GM23248 (cell line): ENCODE measurements at regions not wholly inside any gene's neighbourhood (a gene's known extent, or its start where the extent isn't known, plus 50 kb on each side); places are given as distances from the start of the nearest gene placed in this dataset.

Source experiments
- DNase-seq: peaks from one replicate; pipeline ENCODE4 v3.0.0-alpha.2; 2015
- H2AFZ ChIP-seq: fragments of 200-600 bp; sonication (generic); 2 replicates; pipeline ENCODE4 v1.6.1; 2016; ENCODE audit warnings: antibody characterized with exemption
- H3F3A ChIP-seq: fragments of 200-600 bp; sonication (generic); 2 replicates; pipeline ENCODE4 v1.6.1; 2016; ENCODE audit warnings: mild to moderate bottlenecking, antibody characterized with exemption, mixed run types; ENCODE audit not compliant: insufficient read depth
- H3K27ac ChIP-seq: fragments of 200-600 bp; sonication (generic); 2 replicates; pipeline ENCODE4 v1.5.1; 2016; ENCODE audit warnings: mild to moderate bottlenecking
- H3K27me3 ChIP-seq: fragments of 200-600 bp; sonication (generic); replicated peaks from 2 replicates; pipeline ENCODE4 v1.6.1; 2016; ENCODE audit warnings: mild to moderate bottlenecking; ENCODE audit not compliant: insufficient read depth
- H3K36me3 ChIP-seq: fragments of 200-600 bp; sonication (generic); 2 replicates; pipeline ENCODE4 v1.6.1; 2016; ENCODE audit warnings: low read depth, mild to moderate bottlenecking
- H3K4me1 ChIP-seq: fragments of 200-600 bp; sonication (generic); 2 replicates; pipeline ENCODE4 v1.6.1; 2016; ENCODE audit warnings: mild to moderate bottlenecking; ENCODE audit not compliant: insufficient read depth
- H3K4me2 ChIP-seq: fragments of 200-600 bp; sonication (generic); one replicate; pipeline ENCODE4 v1.6.1; 2016; ENCODE audit warnings: mild to moderate bottlenecking; ENCODE audit not compliant: unreplicated experiment
- H3K4me3 ChIP-seq: fragments of 200-600 bp; sonication (generic); 2 replicates; pipeline ENCODE4 v1.5.1; 2016; ENCODE audit warnings: mild to moderate bottlenecking
- H3K79me2 ChIP-seq: fragments of 200-600 bp; sonication (generic); 2 replicates; pipeline ENCODE4 v1.6.1; 2016; ENCODE audit warnings: mild to moderate bottlenecking; ENCODE audit not compliant: insufficient read depth
- H3K9ac ChIP-seq: fragments of 200-600 bp; sonication (generic); 2 replicates; pipeline ENCODE4 v1.6.1; 2016; ENCODE audit warnings: mild to moderate bottlenecking
- H3K9me2 ChIP-seq: fragments of 200-600 bp; sonication (generic); 2 replicates; pipeline ENCODE4 v1.6.1; 2016; ENCODE audit warnings: mixed run types, mild to moderate bottlenecking, moderate library complexity; ENCODE audit not compliant: insufficient read depth
- H3K9me3 ChIP-seq: fragments of 200-600 bp; sonication (generic); one replicate; pipeline ENCODE4 v1.6.1; 2017; ENCODE audit warnings: low read depth
- H4K20me1 ChIP-seq: fragments of 200-600 bp; sonication (generic); 2 replicates; pipeline ENCODE4 v1.6.0; 2016; ENCODE audit not compliant: insufficient read depth
- EZH2 ChIP-seq: fragments of 200-600 bp; sonication (generic); IDR thresholded peaks from 2 replicates; pipeline ENCODE4 v1.6.1; 2018; ENCODE audit warnings: antibody characterized with exemption, mild to moderate bottlenecking; ENCODE audit not compliant: insufficient read depth, poor library complexity, severe bottlenecking
- EZH2phosphoT487 ChIP-seq: fragments of 200-600 bp; sonication (generic); IDR thresholded peaks from 2 replicates; pipeline ENCODE4 v1.6.1; 2018; ENCODE audit warnings: antibody characterized with exemption, moderate library complexity, mild to moderate bottlenecking, low read depth; ENCODE audit not compliant: insufficient read depth
- WGBS, 2 experiments: methylation state at CpG; one replicate each; pipeline ENCODE4 v1.1.6; 2015 to 2017; ENCODE audit warnings: low lambda C conversion rate in 2 of 2, low coverage in 1 of 2; ENCODE audit errors: missing lambda C conversion rate in 2 of 2; 5-methylcytosine and 5-hydroxymethylcytosine counted together
- in situ Hi-C: fragments of 300-500 bp; cut with MboI; formaldehyde crosslinking; loops from 2 replicates; pipeline ENCODE4 v1.15.0; 2020

GRCh38 chr2:225319872-225320271, 79.6 kb upstream of the NYAP2 start:
- no peaks in the 10 kb centered on the region for H3F3A ChIP-seq
- no peak overlapping the region for H3K4me3 ChIP-seq
- DNase-seq, result no peak
- no peaks in the 10 kb centered on the region for H3K36me3 ChIP-seq
- in situ Hi-C loops, result no loop called here
- no peaks in the 10 kb centered on the region for H3K9me3 ChIP-seq
- H3K79me2 ChIP-seq, result no peaks in the 10 kb centered on the region
- no peak overlapping the region for H2AFZ ChIP-seq
- no peak overlapping the region for H3K27ac ChIP-seq
- H4K20me1 ChIP-seq, result no peaks in the 10 kb centered on the region
- no peaks in the 10 kb centered on the region for H3K4me1 ChIP-seq
- no peak for TF ChIP-seq EZH2phosphoT487
- TF ChIP-seq EZH2, result no peak
- H3K9me2 ChIP-seq, result no peaks in the 10 kb centered on the region
- no peak overlapping the region for H3K4me2 ChIP-seq
- H3K9ac ChIP-seq, result no peak overlapping the region
- no peaks in the 10 kb centered on the region; the same call in 1 of the 2 replicates for H3K27me3 ChIP-seq

GRCh38 chr2:225318440-225318839, 81.1 kb upstream of the NYAP2 start:
- Histone ChIP-seq H3K4me1 (no peaks in the 10 kb centered on the region), H4K20me1 (no peaks in the 10 kb centered on the region), H3K9ac (no peak overlapping the region), H3F3A (no peaks in the 10 kb centered on the region), H2AFZ (no peak overlapping the region), H3K4me2 (no peak overlapping the region), H3K9me2 (no peaks in the 10 kb centered on the region), H3K9me3 (no peaks in the 10 kb centered on the region), H3K79me2 (no peaks in the 10 kb centered on the region), H3K27me3 (no peaks in the 10 kb centered on the region), H3K4me3 (no peak overlapping the region), H3K27ac (no peak overlapping the region), H3K36me3 (no peaks in the 10 kb centered on the region)
- in situ Hi-C loops, result no loop called here
- TF ChIP-seq EZH2phosphoT487, result no peak
- no peak for TF ChIP-seq EZH2
- DNase-seq, result no peak
- WGBS, 2 experiments, result 8 to 25% methylated on average over 1 of the region's 1 CpG

GRCh38 chr2:225317186-225317585, 82.3 kb upstream of the NYAP2 start:
- Histone ChIP-seq H3K27me3 (no peaks in the 10 kb centered on the region), H3K4me1 (no peaks in the 10 kb centered on the region), H3K79me2 (no peaks in the 10 kb centered on the region), H4K20me1 (no peaks in the 10 kb centered on the region), H2AFZ (no peak overlapping the region), H3K9me2 (no peaks in the 10 kb centered on the region), H3K4me3 (no peak overlapping the region), H3K9me3 (no peaks in the 10 kb centered on the region), H3K36me3 (no peaks in the 10 kb centered on the region), H3F3A (no peaks in the 10 kb centered on the region), H3K4me2 (no peak overlapping the region), H3K27ac (no peak overlapping the region), H3K9ac (no peak overlapping the region)
- no peak for DNase-seq
- in situ Hi-C loops, result no loop called here
- TF ChIP-seq EZH2phosphoT487 (no peak), EZH2 (no peak)

- no peaks in the 10 kb centered on the region for H3K79me2 ChIP-seq
- no peak for DNase-seq
- H3K4me3 ChIP-seq, result no peak overlapping the region
- H3K9me3 ChIP-seq, result no peaks in the 10 kb centered on the region
- no peak overlapping the region for H3K4me2 ChIP-seq
- H3K27ac ChIP-seq, result no peak overlapping the region
- H3K9ac ChIP-seq, result no peak overlapping the region
- TF ChIP-seq EZH2phosphoT487 (no peak), EZH2 (no peak)
- H3K4me1 ChIP-seq, result no peaks in the 10 kb centered on the region
- no peak overlapping the region for H2AFZ ChIP-seq
- no peaks in the 10 kb centered on the region for H4K20me1 ChIP-seq
- no peaks in the 10 kb centered on the region for H3K36me3 ChIP-seq
- H3K27me3 ChIP-seq, result peaks cover 8% of the 10 kb centered on the region; the same call in 1 of the 2 replicates
- no peaks in the 10 kb centered on the region for H3K9me2 ChIP-seq
- H3F3A ChIP-seq, result no peaks in the 10 kb centered on the region
- in situ Hi-C loops, result no loop called here
These were observed 88.8 kb upstream of the NYAP2 start for GRCh38 chr2:225310745-225311144.

- in situ Hi-C loops, result no loop called here
- no peaks in the 10 kb centered on the region for H3K4me1 ChIP-seq
- peaks cover 8% of the 10 kb centered on the region; the same call in 1 of the 2 replicates for H3K27me3 ChIP-seq
- no peaks in the 10 kb centered on the region for H3F3A ChIP-seq
- DNase-seq, result no peak
- no peaks in the 10 kb centered on the region for H3K79me2 ChIP-seq
- H3K9me3 ChIP-seq, result no peaks in the 10 kb centered on the region
- TF ChIP-seq EZH2phosphoT487 (no peak), EZH2 (no peak)
- no peak overlapping the region for H3K4me3 ChIP-seq
- no peak overlapping the region for H3K9ac ChIP-seq
- H2AFZ ChIP-seq, result no peak overlapping the region
- no peak overlapping the region for H3K27ac ChIP-seq
- no peaks in the 10 kb centered on the region for H3K9me2 ChIP-seq
- no peaks in the 10 kb centered on the region for H4K20me1 ChIP-seq
- no peaks in the 10 kb centered on the region for H3K36me3 ChIP-seq
- no peak overlapping the region for H3K4me2 ChIP-seq
These were observed 90.0 kb upstream of the NYAP2 start for GRCh38 chr2:225309516-225309915.
